ENCODE measurements at regions not wholly inside any gene's neighbourhood (a gene's known extent, or its start where the extent isn't known, plus 50 kb on each side); places are given as distances from the start of the nearest gene placed in this dataset.
A peak's percentile ranks its signal among the peaks of the same experiment; 100 is the strongest.

- Histone ChIP-seq H3K9me3 (no peaks in the 10 kb centered on the region), H3K27ac (no peak overlapping the region), H3K27me3 (no peaks in the 10 kb centered on the region), H3K4me1 (no peaks in the 10 kb centered on the region), H3K4me3 (no peak overlapping the region), H3K36me3 (no peaks in the 10 kb centered on the region)
- no peak for ATAC-seq (ENCODE audit: low FRiP score in 2 of 2)
- 0 to 73% methylated on average over 1 to 4 of the region's 4 CpGs for WGBS, 2 donors
- no peak for DNase-seq
- TF ChIP-seq POLR2AphosphoS5 (IDR thresholded peaks at IDR 0.05): no peak
- no peak for TF ChIP-seq POLR2A (IDR thresholded peaks at IDR 0.05)
- no peak for TF ChIP-seq EP300 (IDR thresholded peaks at IDR 0.05)
- TF ChIP-seq CTCF (IDR thresholded peaks at IDR 0.05): no peak
Measured at GRCh38 chr3:16821053-16821452, 63.7 kb upstream of the PLCL2 start.

GRCh38 chr3:16824081-16824696 lies 60.6 kb upstream of the PLCL2 start:
- ATAC-seq (ENCODE audit: low FRiP score in 2 of 2) (no peak), DNase-seq (no peak)
- TF ChIP-seq CTCF (IDR thresholded peaks at IDR 0.05) (no peak), POLR2AphosphoS5 (IDR thresholded peaks at IDR 0.05) (no peak), POLR2A (IDR thresholded peaks at IDR 0.05) (no peak), EP300 (IDR thresholded peaks at IDR 0.05) (no peak)
- H3K27me3 ChIP-seq: no peaks in the 10 kb centered on the region
- H3K4me3 ChIP-seq: no peak overlapping the region
- no peak overlapping the region for H3K27ac ChIP-seq
- WGBS, 2 donors: 65 to 70% methylated on average over 5 of the region's 5 CpGs
- H3K4me1 ChIP-seq: no peaks in the 10 kb centered on the region
- no peaks in the 10 kb centered on the region for H3K9me3 ChIP-seq
- no peaks in the 10 kb centered on the region for H3K36me3 ChIP-seq

- 69 to 83% methylated on average over 5 of the region's 5 CpGs for WGBS, 2 donors
- ATAC-seq (ENCODE audit: low FRiP score in 2 of 2): peak in 1 of 2 donors; percentile 63
Measured at GRCh38 chr3:16825617-16826204, 59.0 kb upstream of the PLCL2 start.

DNA sequence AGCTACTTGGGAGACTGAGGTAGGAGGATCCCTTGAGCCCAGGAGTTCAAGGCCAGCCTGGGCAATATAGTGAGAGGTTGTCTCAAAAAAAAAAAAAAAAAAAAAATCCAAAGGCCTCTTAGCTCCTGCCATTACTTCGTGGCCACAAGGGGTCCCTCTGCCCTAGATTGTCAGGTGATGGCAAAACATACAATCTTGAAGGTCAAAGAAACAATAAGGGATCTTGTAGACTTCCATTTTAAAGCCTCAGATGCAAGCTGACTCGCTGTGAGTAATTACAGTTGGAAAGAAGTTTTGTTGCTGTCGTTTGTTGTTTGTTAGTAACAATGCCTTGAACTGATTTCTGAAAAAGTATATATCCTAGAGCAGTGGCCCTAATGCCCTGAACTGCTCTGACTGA lies 55.9 kb upstream of the PLCL2 start:
- TF ChIP-seq POLR2A (IDR thresholded peaks at IDR 0.05): no peak
- no peak for TF ChIP-seq POLR2AphosphoS5 (IDR thresholded peaks at IDR 0.05)
- no peak for TF ChIP-seq CTCF (IDR thresholded peaks at IDR 0.05)
- TF ChIP-seq EP300 (IDR thresholded peaks at IDR 0.05): no peak
- ATAC-seq (ENCODE audit: low FRiP score in 2 of 2): no peak
- no peaks in the 10 kb centered on the region for H3K36me3 ChIP-seq

More at GRCh38 chr3:16825617-16826204, 59.0 kb upstream of the PLCL2 start:
- H3K36me3 ChIP-seq: no peaks in the 10 kb centered on the region
- H3K9me3 ChIP-seq: no peaks in the 10 kb centered on the region
- H3K27me3 ChIP-seq: no peaks in the 10 kb centered on the region
- DNase-seq: no peak
- no peak for TF ChIP-seq POLR2A (IDR thresholded peaks at IDR 0.05)
- TF ChIP-seq POLR2AphosphoS5 (IDR thresholded peaks at IDR 0.05): no peak
- TF ChIP-seq CTCF (IDR thresholded peaks at IDR 0.05): no peak
- no peak for TF ChIP-seq EP300 (IDR thresholded peaks at IDR 0.05)
- no peak overlapping the region for H3K27ac ChIP-seq
- H3K4me1 ChIP-seq: no peaks in the 10 kb centered on the region
- H3K4me3 ChIP-seq: no peak overlapping the region

GRCh38 chr3:16831846-16832245 lies 52.9 kb upstream of the PLCL2 start:
- Histone ChIP-seq H3K36me3 (no peaks in the 10 kb centered on the region), H3K27me3 (no peaks in the 10 kb centered on the region), H3K27ac (no peak overlapping the region), H3K4me3 (no peak overlapping the region), H3K9me3 (no peaks in the 10 kb centered on the region), H3K4me1 (no peaks in the 10 kb centered on the region)
- TF ChIP-seq POLR2A (IDR thresholded peaks at IDR 0.05) (no peak), EP300 (IDR thresholded peaks at IDR 0.05) (no peak), CTCF (IDR thresholded peaks at IDR 0.05) (no peak), POLR2AphosphoS5 (IDR thresholded peaks at IDR 0.05) (no peak)
- WGBS, 2 donors: 88 to 93% methylated on average over 4 of the region's 4 CpGs
- ATAC-seq (ENCODE audit: low FRiP score in 2 of 2) (no peak), DNase-seq (no peak)

More for the DNA sequence above, 55.9 kb upstream of the PLCL2 start:
- Histone ChIP-seq H3K27ac (no peak overlapping the region), H3K4me1 (no peaks in the 10 kb centered on the region), H3K4me3 (no peak overlapping the region), H3K27me3 (no peaks in the 10 kb centered on the region), H3K9me3 (no peaks in the 10 kb centered on the region)
- WGBS, 2 donors: 52% methylated on average over 3 of the region's 3 CpGs
- DNase-seq: no peak
